GM18519 (cell line): ENCODE measurements at regions not wholly inside any gene's neighbourhood (a gene's known extent, or its start where the extent isn't known, plus 50 kb on each side); places are given as distances from the start of the nearest gene placed in this dataset.
"Not testable (repeated sequence)": the region's sequence is repeated elsewhere in the genome, so short reads cannot be mapped to it uniquely, and the experiment has no call there.

Experiments used
- ATAC-seq: cut with Tn5 transposase; IDR thresholded peaks from one replicate; pipeline ENCODE4 v1.9.1; 2021; ENCODE audit warnings: mild to moderate bottlenecking, moderate library complexity; ENCODE audit not compliant: unreplicated experiment, low FRiP score

GRCh38 chr20:6381887-6382286 is 259.1 kb upstream of the FERMT1 start:
- ATAC-seq = no peak

GRCh38 chr20:6362245-6362644 is 239.4 kb upstream of the FERMT1 start:
- no peak for ATAC-seq

GRCh38 chr20:6360766-6361165 is 237.9 kb upstream of the FERMT1 start:
- ATAC-seq = no peak

GRCh38 chr20:6355754-6356451 is 233.1 kb upstream of the FERMT1 start:
- ATAC-seq = no peak

GRCh38 chr20:6348908-6349307 is 226.1 kb upstream of the FERMT1 start:
- ATAC-seq = no peak

GRCh38 chr20:6347916-6348315 is 225.1 kb upstream of the FERMT1 start:
- ATAC-seq = no peak

GRCh38 chr20:6341491-6341890 is 218.7 kb upstream of the FERMT1 start:
- ATAC-seq = no peak

GRCh38 chr20:6339176-6339575 is 216.3 kb upstream of the FERMT1 start:
- no peak for ATAC-seq

GRCh38 chr20:6333110-6333509 is 210.3 kb upstream of the FERMT1 start:
- ATAC-seq = no peak

- not testable (repeated sequence) for ATAC-seq
Measured at GRCh38 chr20:6321235-6321634, 198.4 kb upstream of the FERMT1 start.

GRCh38 chr20:6311841-6312655 is 189.2 kb upstream of the FERMT1 start:
- no peak for ATAC-seq

- no peak for ATAC-seq
Measured at GRCh38 chr20:6311097-6311496, 188.3 kb upstream of the FERMT1 start.

GRCh38 chr20:6305536-6305935 is 182.7 kb upstream of the FERMT1 start:
- ATAC-seq = no peak

GRCh38 chr20:6302041-6302440 is 179.2 kb upstream of the FERMT1 start:
- no peak for ATAC-seq

GRCh38 chr20:6299456-6299855 is 176.6 kb upstream of the FERMT1 start:
- ATAC-seq = no peak

GRCh38 chr20:6298049-6298448 is 175.2 kb upstream of the FERMT1 start:
- ATAC-seq = no peak

GRCh38 chr20:6295867-6296256 is 173.0 kb upstream of the FERMT1 start:
- no peak for ATAC-seq

GRCh38 chr20:6295127-6295866 is 172.5 kb upstream of the FERMT1 start:
- no peak for ATAC-seq

- no peak for ATAC-seq
Measured at GRCh38 chr20:6287471-6287870, 164.6 kb upstream of the FERMT1 start.

GRCh38 chr20:6282642-6283041 is 159.8 kb upstream of the FERMT1 start:
- ATAC-seq = no peak

GRCh38 chr20:6277661-6278240 is 154.9 kb upstream of the FERMT1 start:
- ATAC-seq = no peak
